Activated B cell treated with CpG ODN at 0.5 μM for 24 hours (primary cell): ENCODE measurements at regions not wholly inside any gene's neighbourhood (a gene's known extent, or its start where the extent isn't known, plus 50 kb on each side); places are given as distances from the start of the nearest gene placed in this dataset.

ENCODE experiments used
- ATAC-seq: fragments of 200-7000 bp; cut with Tn5 transposase; one replicate; pipeline ENCODE4 v1.10.0; 2021; ENCODE audit warnings: low read depth, mild to moderate bottlenecking, moderate library complexity
- CTCF ChIA-PET: fragments of 350-600 bp; sonication (Branson Sonifier 250); formaldehyde crosslinking; loops from one replicate; lab custom pipeline; 2021; ENCODE audit warnings: antibody characterized with exemption; lab: Charles Lee
- POLR2A ChIA-PET: fragments of 350-600 bp; sonication (Branson Sonifier 250); formaldehyde crosslinking; loops from one replicate; lab custom pipeline; 2021; ENCODE audit warnings: antibody characterized with exemption; lab: Charles Lee
- DNase-seq: peaks from one replicate; pipeline ENCODE4 v3.0.0; 2022
- H3K27ac Mint-ChIP-seq: one replicate; pipeline ENCODE4 v1.8.0; 2020; ENCODE audit warnings: mixed read lengths
- H3K27me3 Mint-ChIP-seq: one replicate; pipeline ENCODE4 v1.8.0; 2021; ENCODE audit warnings: mixed read lengths
- H3K36me3 Mint-ChIP-seq: one replicate; pipeline ENCODE4 v1.8.0; 2021; ENCODE audit warnings: low read depth, mixed read lengths
- H3K4me1 Mint-ChIP-seq: one replicate; pipeline ENCODE4 v1.8.0; 2021; ENCODE audit warnings: mixed read lengths
- H3K4me3 Mint-ChIP-seq: one replicate; pipeline ENCODE4 v1.8.0; 2020; ENCODE audit warnings: mild to moderate bottlenecking, mixed read lengths
- H3K9me3 Mint-ChIP-seq: one replicate; pipeline ENCODE4 v1.8.0; 2020; ENCODE audit warnings: mixed read lengths
- CTCF ChIP-seq: fragments of 200-600 bp; IDR thresholded peaks from one replicate; pipeline ENCODE4 v1.8.0; 2022; ENCODE audit warnings: antibody characterized with exemption, mild to moderate bottlenecking
- intact Hi-C: fragments of 100-400 bp; cut with micrococcal nuclease; formaldehyde crosslinking; loops from one replicate; pipeline ENCODE4 v1.15.1; 2024

GRCh38 chr3:30523366-30523765 lies 83.0 kb upstream of the TGFBR2 start:
- no peaks in the 10 kb centered on the region for H3K27me3 Mint-ChIP-seq
- no peaks in the 10 kb centered on the region for H3K36me3 Mint-ChIP-seq
- intact Hi-C loops, result no loop called here
- no peak for TF ChIP-seq CTCF
- H3K4me3 Mint-ChIP-seq, result no peak overlapping the region
- H3K9me3 Mint-ChIP-seq, result no peaks in the 10 kb centered on the region
- CTCF ChIA-PET, result interaction anchor here (0.8 kb wide), 1 partner anchor 10 kb away, joined by 3 read pairs; no protein-coding TSS in a partner anchor
- peaks cover 7% of the 10 kb centered on the region for H3K4me1 Mint-ChIP-seq
- no peak overlapping the region for H3K27ac Mint-ChIP-seq
- POLR2A ChIA-PET, result interaction anchor here (1.1 kb wide), 1 partner anchor 83 kb away, joined by 5 read pairs; the partner anchor contains the start of gene TGFBR2
- DNase-seq (no peak), ATAC-seq (no peak)

- intact Hi-C loops, result no loop called here
- POLR2A ChIA-PET, result no interaction called here
- no peak for ATAC-seq
- no peak for TF ChIP-seq CTCF
- CTCF ChIA-PET, result no interaction called here
- H3K27ac Mint-ChIP-seq, result no peak overlapping the region
- H3K4me3 Mint-ChIP-seq, result no peak overlapping the region
- no peaks in the 10 kb centered on the region for H3K36me3 Mint-ChIP-seq
- no peak for DNase-seq
- H3K9me3 Mint-ChIP-seq, result no peaks in the 10 kb centered on the region
- no peaks in the 10 kb centered on the region for H3K27me3 Mint-ChIP-seq
- peaks cover 7% of the 10 kb centered on the region for H3K4me1 Mint-ChIP-seq
These were observed 81.9 kb upstream of the TGFBR2 start for GRCh38 chr3:30524357-30525040.

- ATAC-seq, result no peak
- no peaks in the 10 kb centered on the region for H3K36me3 Mint-ChIP-seq
- peaks cover 7% of the 10 kb centered on the region for H3K4me1 Mint-ChIP-seq
- POLR2A ChIA-PET, result interaction anchor here (0.6 kb wide), 1 partner anchor 49 kb away, joined by 3 read pairs; no protein-coding TSS in a partner anchor
- no peak for DNase-seq
- CTCF ChIA-PET, result no interaction called here
- no peaks in the 10 kb centered on the region for H3K27me3 Mint-ChIP-seq
- no peaks in the 10 kb centered on the region for H3K9me3 Mint-ChIP-seq
- no peak overlapping the region for H3K27ac Mint-ChIP-seq
- TF ChIP-seq CTCF, result no peak
- intact Hi-C loops, result no loop called here
- H3K4me3 Mint-ChIP-seq, result no peak overlapping the region
These were observed 80.4 kb upstream of the TGFBR2 start for GRCh38 chr3:30526031-30526430.

GRCh38 chr3:30527186-30527585 lies 79.2 kb upstream of the TGFBR2 start:
- no peaks in the 10 kb centered on the region for H3K27me3 Mint-ChIP-seq
- H3K4me3 Mint-ChIP-seq, result no peak overlapping the region
- H3K27ac Mint-ChIP-seq, result no peak overlapping the region
- ATAC-seq, result no peak
- H3K9me3 Mint-ChIP-seq, result no peaks in the 10 kb centered on the region
- no peak for TF ChIP-seq CTCF
- CTCF ChIA-PET, result no interaction called here
- DNase-seq, result no peak
- H3K36me3 Mint-ChIP-seq, result no peaks in the 10 kb centered on the region
- H3K4me1 Mint-ChIP-seq, result peaks cover 7% of the 10 kb centered on the region
- intact Hi-C loops, result no loop called here
- POLR2A ChIA-PET, result no interaction called here

- CTCF ChIA-PET, result no interaction called here
- no peak for TF ChIP-seq CTCF
- H3K4me1 Mint-ChIP-seq, result peaks cover 7% of the 10 kb centered on the region
- ATAC-seq (no peak), DNase-seq (no peak)
- no peak overlapping the region for H3K27ac Mint-ChIP-seq
- no peaks in the 10 kb centered on the region for H3K36me3 Mint-ChIP-seq
- no peaks in the 10 kb centered on the region for H3K9me3 Mint-ChIP-seq
- H3K4me3 Mint-ChIP-seq, result no peak overlapping the region
- POLR2A ChIA-PET, result no interaction called here
- intact Hi-C loops, result no loop called here
- no peaks in the 10 kb centered on the region for H3K27me3 Mint-ChIP-seq
These were observed 78.7 kb upstream of the TGFBR2 start for GRCh38 chr3:30527720-30528119.
